Uterus (tissue), 2 donors: ENCODE measurements at regions not wholly inside any gene's neighbourhood (a gene's known extent, or its start where the extent isn't known, plus 50 kb on each side); places are given as distances from the start of the nearest gene placed in this dataset.

Experiments
- CTCF ChIP-seq, 4 experiments: fragments of 200-600 bp in 2 of 4; fragments of 450-650 bp in 2 of 4; sonication (generic) in 2 of 4; IDR thresholded peaks; one replicate each; pipeline ENCODE4 v1.5.1; 2016 to 2019; ENCODE audit warnings: antibody characterized with exemption in 4 of 4, mild to moderate bottlenecking in 2 of 4, moderate library complexity in 1 of 4
- POLR2A ChIP-seq, 2 donors: fragments of 450-650 bp; IDR thresholded peaks; one replicate each; pipeline ENCODE4 v1.6.1; 2016; ENCODE audit warnings: antibody characterized with exemption in 2 of 2, mild to moderate bottlenecking in 1 of 2, moderate library complexity in 1 of 2

DNA sequence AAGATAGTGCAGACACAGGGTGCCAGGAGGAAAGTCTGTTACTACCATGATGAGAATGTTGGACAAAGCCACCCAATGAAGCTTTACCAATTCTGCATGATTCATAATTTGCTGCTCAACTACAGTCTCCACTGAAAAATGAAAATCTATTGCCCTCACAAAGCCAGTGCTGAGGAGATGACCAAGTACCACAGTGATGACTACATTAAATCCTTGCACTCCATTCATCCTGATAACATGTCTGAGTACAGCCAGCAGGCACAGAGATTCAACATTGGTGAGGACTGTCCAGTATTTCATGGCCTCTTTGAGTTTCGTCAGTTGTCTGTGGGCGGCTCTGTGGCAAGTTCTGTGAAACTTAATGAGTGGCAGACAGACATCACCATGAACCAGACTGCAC is 144.0 kb downstream of the PLCE1 start:
- TF ChIP-seq CTCF (IDR thresholded peaks at IDR 0.05) (no peak), POLR2A (IDR thresholded peaks at IDR 0.05) (no peak)
